Activated naive CD8-positive, alpha-beta T cell treated with anti-CD3 and anti-CD28 coated beads, Interleukin-2, amount 10 ng/mL, durations not matched to agents 7 days and 5 days (primary cell): ENCODE measurements at regions not wholly inside any gene's neighbourhood (a gene's known extent, or its start where the extent isn't known, plus 50 kb on each side); places are given as distances from the start of the nearest gene placed in this dataset.

Experiments
- ATAC-seq: fragments of 150-1000 bp; cut with Tn5 transposase; one replicate; pipeline ENCODE4 v1.10.0; 2021; ENCODE audit warnings: low read depth, moderate library complexity
- POLR2A ChIA-PET: fragments of 350-600 bp; sonication (Branson Sonifier 250); formaldehyde crosslinking; loops from one replicate; lab custom pipeline; 2021; ENCODE audit warnings: antibody characterized with exemption; lab: Charles Lee
- DNase-seq: peaks from one replicate; pipeline ENCODE4 v3.0.0; 2021
- H3K27ac Mint-ChIP-seq: one replicate; pipeline ENCODE4 v1.8.0; 2022; ENCODE audit warnings: mild to moderate bottlenecking, mixed read lengths
- H3K27me3 Mint-ChIP-seq: one replicate; pipeline ENCODE4 v1.8.0; 2022; ENCODE audit warnings: mild to moderate bottlenecking, moderate library complexity, mixed read lengths
- H3K36me3 Mint-ChIP-seq: one replicate; pipeline ENCODE4 v1.8.0; 2021; ENCODE audit warnings: mild to moderate bottlenecking, mixed read lengths
- H3K4me1 Mint-ChIP-seq: one replicate; pipeline ENCODE4 v1.8.0; 2021; ENCODE audit warnings: mixed read lengths
- H3K4me3 Mint-ChIP-seq: one replicate; pipeline ENCODE4 v1.8.0; 2022; ENCODE audit warnings: mild to moderate bottlenecking, moderate library complexity, mixed read lengths
- H3K9me3 Mint-ChIP-seq: one replicate; pipeline ENCODE4 v1.8.0; 2021; ENCODE audit warnings: mixed read lengths

DNA sequence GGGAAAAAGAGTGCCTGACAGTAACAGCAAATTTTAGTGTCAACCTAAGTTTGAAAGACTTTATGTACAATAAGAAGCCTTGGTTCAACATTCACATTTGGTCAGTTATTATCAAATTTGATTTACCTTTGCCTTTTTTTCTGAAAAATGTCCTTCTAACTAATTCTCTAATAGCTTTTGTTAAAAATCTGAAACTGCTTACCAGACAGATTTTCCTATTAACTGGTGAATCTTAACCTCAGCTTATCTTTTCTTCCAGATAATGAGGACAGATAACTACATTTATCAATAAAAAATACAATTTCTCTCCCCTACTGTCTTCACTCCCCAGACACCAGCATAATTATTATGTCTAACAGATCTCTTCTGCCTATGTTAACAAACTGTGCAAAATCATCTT, 988.5 kb downstream of the CDH18 start:
- ATAC-seq: no peak

GRCh38 chr5:19001054-19001453, 986.9 kb downstream of the CDH18 start:
- Mint-ChIP-seq H3K27ac (no peak overlapping the region), H3K36me3 (no peaks in the 10 kb centered on the region), H3K4me3 (no peak overlapping the region), H3K4me1 (no peaks in the 10 kb centered on the region), H3K9me3 (peaks cover 4% of the 10 kb centered on the region), H3K27me3 (no peaks in the 10 kb centered on the region)
- ATAC-seq (no peak), DNase-seq (no peak)
- POLR2A ChIA-PET: no interaction called here

More for the DNA sequence above, 988.5 kb downstream of the CDH18 start:
- H3K27me3 Mint-ChIP-seq: no peaks in the 10 kb centered on the region
- POLR2A ChIA-PET: no interaction called here
- H3K4me1 Mint-ChIP-seq: no peaks in the 10 kb centered on the region
- H3K4me3 Mint-ChIP-seq: no peak overlapping the region
- no peak for DNase-seq
- H3K36me3 Mint-ChIP-seq: no peaks in the 10 kb centered on the region
- H3K9me3 Mint-ChIP-seq: no peaks in the 10 kb centered on the region
- H3K27ac Mint-ChIP-seq: no peak overlapping the region

DNA sequence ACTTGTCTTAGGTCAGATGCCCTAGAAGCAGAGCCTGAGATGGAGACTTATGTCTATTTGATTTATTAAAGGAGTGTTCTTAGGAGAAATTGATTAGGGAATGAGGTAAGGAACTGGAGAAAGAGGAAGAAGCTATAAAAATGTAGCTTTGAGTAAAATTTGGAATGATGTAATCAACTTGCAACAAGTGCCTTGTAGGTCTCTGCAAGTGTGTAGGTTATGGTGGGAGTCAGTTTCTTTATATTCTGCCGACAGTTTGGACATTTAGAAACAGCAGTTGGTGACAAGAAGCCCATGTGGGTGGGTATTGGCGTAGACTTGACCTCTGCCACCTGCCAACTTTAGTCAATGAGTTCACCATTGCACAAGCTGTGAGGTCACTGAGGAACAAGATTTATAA, 986.5 kb downstream of the CDH18 start:
- H3K36me3 Mint-ChIP-seq: no peaks in the 10 kb centered on the region
- no peak for ATAC-seq
- no peaks in the 10 kb centered on the region for H3K27me3 Mint-ChIP-seq
- POLR2A ChIA-PET: no interaction called here
- H3K4me1 Mint-ChIP-seq: no peaks in the 10 kb centered on the region
- H3K27ac Mint-ChIP-seq: no peak overlapping the region
- peaks cover 4% of the 10 kb centered on the region for H3K9me3 Mint-ChIP-seq
- no peak overlapping the region for H3K4me3 Mint-ChIP-seq
- DNase-seq: no peak

GRCh38 chr5:19002111-19002510, 985.9 kb downstream of the CDH18 start:
- POLR2A ChIA-PET: no interaction called here
- H3K27me3 Mint-ChIP-seq: no peaks in the 10 kb centered on the region
- no peaks in the 10 kb centered on the region for H3K36me3 Mint-ChIP-seq
- H3K9me3 Mint-ChIP-seq: peaks cover 4% of the 10 kb centered on the region
- H3K27ac Mint-ChIP-seq: no peak overlapping the region
- H3K4me1 Mint-ChIP-seq: no peaks in the 10 kb centered on the region
- no peak for DNase-seq
- no peak overlapping the region for H3K4me3 Mint-ChIP-seq
- ATAC-seq: no peak

- Mint-ChIP-seq H3K9me3 (peaks cover 5% of the 10 kb centered on the region), H3K27ac (no peak overlapping the region), H3K4me3 (no peak overlapping the region), H3K36me3 (no peaks in the 10 kb centered on the region), H3K4me1 (no peaks in the 10 kb centered on the region), H3K27me3 (no peaks in the 10 kb centered on the region)
- POLR2A ChIA-PET: no interaction called here
- no peak for ATAC-seq
- no peak for DNase-seq
Measured at GRCh38 chr5:19018822-19019221, 969.2 kb downstream of the CDH18 start.

- H3K4me3 Mint-ChIP-seq: no peak overlapping the region
- H3K9me3 Mint-ChIP-seq: peaks cover 2% of the 10 kb centered on the region
- no peaks in the 10 kb centered on the region for H3K4me1 Mint-ChIP-seq
- H3K27ac Mint-ChIP-seq: no peak overlapping the region
- POLR2A ChIA-PET: no interaction called here
- no peaks in the 10 kb centered on the region for H3K36me3 Mint-ChIP-seq
- ATAC-seq (no peak), DNase-seq (no peak)
- H3K27me3 Mint-ChIP-seq: no peaks in the 10 kb centered on the region
Measured at GRCh38 chr5:19031491-19031890, 956.5 kb downstream of the CDH18 start.

DNA sequence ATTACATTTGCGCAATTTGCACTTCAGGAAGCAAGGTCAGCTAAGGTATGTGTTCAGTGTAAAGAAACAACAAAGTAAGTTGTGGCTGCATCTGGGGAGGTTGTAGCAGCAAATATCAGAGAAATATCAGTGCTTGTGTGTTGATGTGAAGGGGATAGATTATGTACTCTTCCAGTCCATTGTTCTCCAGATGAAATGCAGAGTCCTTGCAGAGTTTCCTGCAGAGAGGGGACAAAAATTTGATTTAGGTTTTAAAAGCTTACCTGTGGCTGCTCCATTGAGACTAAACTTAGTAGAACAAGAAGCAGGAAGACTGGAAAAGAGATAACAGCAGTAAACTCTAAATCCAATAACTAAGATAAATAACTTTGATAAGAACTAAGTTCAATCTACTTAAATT, 952.2 kb downstream of the CDH18 start:
- POLR2A ChIA-PET: no interaction called here
- Mint-ChIP-seq H3K4me1 (no peaks in the 10 kb centered on the region), H3K9me3 (peaks cover 2% of the 10 kb centered on the region), H3K27me3 (no peaks in the 10 kb centered on the region), H3K27ac (no peak overlapping the region), H3K4me3 (no peak overlapping the region), H3K36me3 (no peaks in the 10 kb centered on the region)
- ATAC-seq (no peak), DNase-seq (no peak)

DNA sequence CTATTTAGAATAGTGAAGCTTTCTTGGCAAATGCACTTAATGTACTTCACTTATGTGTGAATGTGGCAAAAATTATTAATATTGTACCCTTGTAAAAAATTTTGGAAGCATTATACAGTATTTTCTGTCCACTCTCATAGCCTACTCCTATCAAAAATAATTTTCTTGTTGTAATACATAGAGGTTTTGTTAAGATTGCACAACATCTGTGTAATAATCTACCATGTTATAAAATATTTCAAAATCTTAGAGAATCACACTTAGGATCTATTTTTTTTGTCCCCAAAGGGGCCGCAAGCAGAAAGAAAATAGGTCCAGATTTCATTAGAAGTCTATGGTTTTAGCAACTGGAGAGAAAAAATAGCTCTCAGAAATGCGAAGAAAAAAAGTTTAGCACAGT, 945.9 kb downstream of the CDH18 start:
- H3K9me3 Mint-ChIP-seq: peaks cover 4% of the 10 kb centered on the region
- H3K4me1 Mint-ChIP-seq: no peaks in the 10 kb centered on the region
- H3K27me3 Mint-ChIP-seq: no peaks in the 10 kb centered on the region
- DNase-seq: no peak
- no peak for ATAC-seq
- POLR2A ChIA-PET: no interaction called here
- H3K27ac Mint-ChIP-seq: no peak overlapping the region
- H3K4me3 Mint-ChIP-seq: no peak overlapping the region
- H3K36me3 Mint-ChIP-seq: no peaks in the 10 kb centered on the region

GRCh38 chr5:19044311-19044710, 943.7 kb downstream of the CDH18 start:
- H3K4me3 Mint-ChIP-seq: no peak overlapping the region
- H3K9me3 Mint-ChIP-seq: peaks cover 2% of the 10 kb centered on the region
- H3K4me1 Mint-ChIP-seq: no peaks in the 10 kb centered on the region
- no peaks in the 10 kb centered on the region for H3K36me3 Mint-ChIP-seq
- H3K27me3 Mint-ChIP-seq: no peaks in the 10 kb centered on the region
- no peak overlapping the region for H3K27ac Mint-ChIP-seq
- POLR2A ChIA-PET: no interaction called here
- DNase-seq (no peak), ATAC-seq (no peak)

DNA sequence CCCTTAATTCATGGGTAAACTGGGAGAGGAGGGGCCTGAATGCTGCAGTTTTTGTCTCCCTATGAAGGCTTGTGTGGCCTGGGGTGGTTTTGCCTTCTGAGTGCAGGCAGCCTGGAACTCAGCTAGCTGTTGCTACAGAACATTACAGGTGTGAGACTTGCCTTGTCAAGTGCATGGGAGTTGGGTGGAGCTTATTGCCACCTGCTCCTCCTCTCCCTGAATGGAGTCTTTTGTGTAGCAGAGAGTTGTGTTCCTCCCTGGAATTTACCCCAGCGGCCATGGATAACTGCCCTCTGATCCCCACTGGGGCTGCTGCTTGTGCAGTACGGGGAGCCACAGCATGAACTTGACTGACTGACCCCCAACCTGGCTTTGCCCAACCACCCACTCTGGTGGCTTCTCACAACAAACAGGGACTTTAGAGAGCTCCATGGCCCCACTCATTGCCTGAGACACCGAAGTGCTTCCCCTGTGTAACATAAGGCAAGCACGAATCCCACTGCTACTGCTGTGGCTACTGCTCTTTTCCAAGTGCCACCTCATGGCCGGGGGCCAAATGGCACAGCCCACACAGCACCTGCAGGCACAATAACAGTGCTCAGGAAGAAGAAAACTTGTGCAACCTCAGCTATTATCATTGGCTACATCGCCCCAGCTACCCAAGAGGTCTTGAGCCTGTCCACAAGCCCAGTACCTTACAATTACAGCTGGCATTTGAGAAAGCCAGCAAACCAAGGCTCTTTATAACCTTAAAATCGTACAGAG, 942.9 kb downstream of the CDH18 start:
- Mint-ChIP-seq H3K9me3 (peaks cover 2% of the 10 kb centered on the region), H3K36me3 (no peaks in the 10 kb centered on the region), H3K4me1 (no peaks in the 10 kb centered on the region), H3K27ac (no peak overlapping the region), H3K4me3 (no peak overlapping the region), H3K27me3 (no peaks in the 10 kb centered on the region)
- DNase-seq: no peak
- ATAC-seq: no peak
- POLR2A ChIA-PET: no interaction called here

DNA sequence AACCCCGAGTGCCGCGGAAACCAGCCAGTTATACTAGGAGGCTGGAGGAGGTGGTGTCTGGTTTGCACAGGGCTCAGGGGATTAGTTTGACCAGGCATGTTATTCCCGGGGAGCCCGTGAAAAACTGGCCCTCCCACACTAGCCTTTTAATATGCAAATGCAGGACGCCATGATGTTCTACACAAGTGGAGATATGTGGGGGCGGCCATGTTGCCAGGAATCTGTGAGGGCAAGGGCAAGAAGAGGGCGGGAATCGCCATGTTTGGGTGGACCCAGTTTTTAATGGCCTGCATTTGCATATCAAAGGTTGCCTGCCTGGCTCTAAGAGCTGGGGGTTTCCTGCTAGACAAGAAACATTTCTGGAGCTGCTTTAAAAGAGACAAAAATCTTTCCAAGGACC, 940.7 kb downstream of the CDH18 start:
- Mint-ChIP-seq H3K36me3 (no peaks in the 10 kb centered on the region), H3K27ac (no peak overlapping the region), H3K27me3 (no peaks in the 10 kb centered on the region), H3K4me3 (no peak overlapping the region), H3K9me3 (peaks cover 2% of the 10 kb centered on the region), H3K4me1 (no peaks in the 10 kb centered on the region)
- ATAC-seq: no peak
- no peak for DNase-seq
- POLR2A ChIA-PET: no interaction called here

GRCh38 chr5:19048726-19049125, 939.3 kb downstream of the CDH18 start:
- H3K27me3 Mint-ChIP-seq: no peaks in the 10 kb centered on the region
- ATAC-seq (no peak), DNase-seq (no peak)
- no peaks in the 10 kb centered on the region for H3K4me1 Mint-ChIP-seq
- no peaks in the 10 kb centered on the region for H3K36me3 Mint-ChIP-seq
- H3K27ac Mint-ChIP-seq: no peak overlapping the region
- POLR2A ChIA-PET: no interaction called here
- no peak overlapping the region for H3K4me3 Mint-ChIP-seq
- peaks cover 2% of the 10 kb centered on the region for H3K9me3 Mint-ChIP-seq

DNA sequence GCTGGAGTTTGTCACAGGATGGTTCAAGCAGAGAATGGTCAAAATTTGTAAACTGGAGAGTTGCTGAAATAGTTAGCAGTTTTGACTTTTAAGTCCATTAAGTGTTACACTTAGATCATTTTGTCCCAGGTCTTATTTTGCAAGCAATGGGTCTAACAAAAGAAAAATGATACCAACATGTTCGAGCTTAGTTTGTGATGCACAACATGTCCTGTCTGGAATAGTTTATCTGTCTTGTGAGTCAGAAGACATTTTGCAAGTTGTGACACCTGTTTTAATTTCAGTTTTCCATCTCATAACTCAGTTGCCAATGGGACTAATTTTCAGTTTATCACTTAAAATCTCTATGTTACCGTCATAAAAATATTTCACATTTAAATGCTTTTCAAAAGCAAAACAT, 929.8 kb downstream of the CDH18 start:
- no peak for DNase-seq
- H3K9me3 Mint-ChIP-seq: peaks cover 1% of the 10 kb centered on the region
- H3K27me3 Mint-ChIP-seq: no peaks in the 10 kb centered on the region
- no peak overlapping the region for H3K4me3 Mint-ChIP-seq
- H3K4me1 Mint-ChIP-seq: no peaks in the 10 kb centered on the region
- no peak overlapping the region for H3K27ac Mint-ChIP-seq
- ATAC-seq: no peak
- POLR2A ChIA-PET: no interaction called here
- H3K36me3 Mint-ChIP-seq: no peaks in the 10 kb centered on the region

GRCh38 chr5:19064094-19064493, 923.9 kb downstream of the CDH18 start:
- Mint-ChIP-seq H3K27me3 (no peaks in the 10 kb centered on the region), H3K27ac (no peak overlapping the region), H3K9me3 (peaks cover 1% of the 10 kb centered on the region), H3K36me3 (no peaks in the 10 kb centered on the region), H3K4me3 (no peak overlapping the region), H3K4me1 (no peaks in the 10 kb centered on the region)
- no peak for DNase-seq
- POLR2A ChIA-PET: no interaction called here
- ATAC-seq: no peak
